ENCODE measurements at regions not wholly inside any gene's neighbourhood (a gene's known extent, or its start where the extent isn't known, plus 50 kb on each side); places are given as distances from the start of the nearest gene placed in this dataset.

DNA sequence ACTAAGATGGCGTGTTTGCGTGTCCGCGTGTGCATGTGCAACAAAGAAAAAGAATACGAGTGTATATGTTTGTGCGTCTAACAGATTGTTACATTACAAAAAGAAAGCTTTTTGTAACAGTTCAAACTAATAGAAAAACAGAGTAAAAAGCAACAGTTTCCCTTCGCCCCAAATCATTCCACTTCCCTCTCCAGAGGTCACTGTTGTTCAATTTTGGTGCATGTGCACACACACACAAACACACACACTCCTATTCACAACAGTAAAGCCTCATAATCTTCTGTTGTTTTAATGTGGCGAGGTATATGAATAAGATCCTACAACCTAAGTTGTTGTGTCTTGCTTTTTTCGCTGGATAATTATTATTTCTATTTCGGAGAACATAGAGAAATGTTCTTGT lies 357.3 kb upstream of the SLC8A1 start:
- TF ChIP-seq, protein P1, sequence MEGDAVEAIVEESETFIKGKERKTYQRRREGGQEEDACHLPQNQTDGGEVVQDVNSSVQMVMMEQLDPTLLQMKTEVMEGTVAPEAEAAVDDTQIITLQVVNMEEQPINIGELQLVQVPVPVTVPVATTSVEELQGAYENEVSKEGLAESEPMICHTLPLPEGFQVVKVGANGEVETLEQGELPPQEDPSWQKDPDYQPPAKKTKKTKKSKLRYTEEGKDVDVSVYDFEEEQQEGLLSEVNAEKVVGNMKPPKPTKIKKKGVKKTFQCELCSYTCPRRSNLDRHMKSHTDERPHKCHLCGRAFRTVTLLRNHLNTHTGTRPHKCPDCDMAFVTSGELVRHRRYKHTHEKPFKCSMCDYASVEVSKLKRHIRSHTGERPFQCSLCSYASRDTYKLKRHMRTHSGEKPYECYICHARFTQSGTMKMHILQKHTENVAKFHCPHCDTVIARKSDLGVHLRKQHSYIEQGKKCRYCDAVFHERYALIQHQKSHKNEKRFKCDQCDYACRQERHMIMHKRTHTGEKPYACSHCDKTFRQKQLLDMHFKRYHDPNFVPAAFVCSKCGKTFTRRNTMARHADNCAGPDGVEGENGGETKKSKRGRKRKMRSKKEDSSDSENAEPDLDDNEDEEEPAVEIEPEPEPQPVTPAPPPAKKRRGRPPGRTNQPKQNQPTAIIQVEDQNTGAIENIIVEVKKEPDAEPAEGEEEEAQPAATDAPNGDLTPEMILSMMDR (IDR thresholded peaks at IDR 0.05; ENCODE audit: extremely low read depth, missing control alignments), result no peak
- DNase-seq (ENCODE audit: low spot score), result no peak

DNA sequence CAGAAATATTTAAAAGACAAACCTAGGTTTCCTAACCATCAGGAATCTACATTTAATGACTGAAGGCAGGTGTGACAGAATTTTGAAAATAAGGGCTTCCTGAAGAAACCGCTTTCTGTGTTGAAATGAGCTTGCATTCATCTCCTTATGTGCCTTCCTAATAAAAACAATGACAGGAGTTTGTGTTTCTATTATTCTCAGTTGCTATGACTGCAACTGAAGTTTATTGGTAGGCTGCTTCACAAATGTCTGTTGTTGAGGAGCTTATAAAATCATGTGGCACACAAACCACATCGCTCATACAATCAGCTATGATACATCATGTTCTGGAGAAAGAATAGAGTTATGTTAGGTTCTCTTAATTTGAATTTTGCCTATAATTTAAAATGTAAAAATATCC lies 362.7 kb upstream of the SLC8A1 start:
- no peak for DNase-seq (ENCODE audit: low spot score)
- TF ChIP-seq, protein P1 (IDR thresholded peaks at IDR 0.05; ENCODE audit: extremely low read depth, missing control alignments), result no peak

DNA sequence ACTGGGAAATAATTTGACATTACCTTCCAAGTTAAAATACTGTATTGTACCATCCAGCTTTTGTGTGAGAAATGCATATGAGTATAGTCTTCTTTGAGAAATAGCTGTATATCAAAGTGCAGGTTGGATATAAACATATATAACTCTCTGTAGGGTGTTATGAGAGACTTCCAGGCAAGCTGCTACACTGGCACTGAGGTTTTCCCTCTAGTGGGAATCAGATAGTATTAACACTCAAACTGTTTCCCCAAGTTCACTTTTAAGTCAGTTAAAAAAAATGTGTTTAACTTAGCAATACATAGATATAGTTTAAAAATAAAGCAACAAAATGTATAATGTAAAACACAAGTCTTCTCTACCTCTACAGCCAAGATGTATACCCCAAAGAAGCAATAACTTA lies 368.4 kb upstream of the SLC8A1 start:
- DNase-seq (ENCODE audit: low spot score), result no peak
- TF ChIP-seq, protein P1 (IDR thresholded peaks at IDR 0.05; ENCODE audit: extremely low read depth, missing control alignments), result no peak

DNA sequence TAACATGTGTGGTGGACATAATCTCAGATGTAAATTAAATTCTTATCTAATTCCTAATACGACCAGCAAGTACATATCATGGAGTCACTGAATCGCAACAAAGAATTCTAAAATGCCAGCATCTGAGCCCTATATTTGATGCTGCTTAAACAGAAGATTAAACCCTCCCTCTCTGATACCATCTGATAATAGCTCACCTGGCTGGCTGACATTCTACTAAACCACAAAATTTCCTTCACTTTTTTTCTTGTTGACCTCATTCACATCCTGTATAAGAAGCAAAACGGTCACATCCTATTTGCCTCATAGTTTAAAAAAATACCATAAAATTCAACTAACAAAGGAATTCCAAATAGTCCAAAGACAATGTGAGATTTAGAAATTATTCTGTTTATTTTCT lies 371.6 kb upstream of the SLC8A1 start:
- DNase-seq (ENCODE audit: low spot score), result no peak
- TF ChIP-seq, protein P1 (IDR thresholded peaks at IDR 0.05; ENCODE audit: extremely low read depth, missing control alignments), result no peak

DNA sequence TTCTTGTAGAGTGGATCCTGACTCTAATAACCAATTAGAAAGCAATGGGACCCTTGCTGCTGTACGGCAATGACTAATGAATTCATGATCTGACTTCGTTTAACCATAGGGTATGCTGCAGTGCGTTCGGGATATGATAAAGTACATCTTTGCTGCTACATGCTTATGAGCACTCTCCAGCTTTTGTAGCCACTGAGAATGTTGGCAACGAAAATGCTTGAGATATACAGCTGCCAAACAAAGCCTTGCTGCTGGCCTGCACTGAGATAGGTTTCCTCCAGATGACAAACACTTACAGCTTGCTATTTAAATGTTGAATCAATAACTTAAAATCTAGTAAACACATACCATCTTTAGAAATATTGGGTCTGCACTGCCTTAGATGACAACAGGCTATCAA lies 372.4 kb upstream of the SLC8A1 start:
- DNase-seq (ENCODE audit: low spot score), result no peak
- TF ChIP-seq, protein P1 (IDR thresholded peaks at IDR 0.05; ENCODE audit: extremely low read depth, missing control alignments), result no peak

DNA sequence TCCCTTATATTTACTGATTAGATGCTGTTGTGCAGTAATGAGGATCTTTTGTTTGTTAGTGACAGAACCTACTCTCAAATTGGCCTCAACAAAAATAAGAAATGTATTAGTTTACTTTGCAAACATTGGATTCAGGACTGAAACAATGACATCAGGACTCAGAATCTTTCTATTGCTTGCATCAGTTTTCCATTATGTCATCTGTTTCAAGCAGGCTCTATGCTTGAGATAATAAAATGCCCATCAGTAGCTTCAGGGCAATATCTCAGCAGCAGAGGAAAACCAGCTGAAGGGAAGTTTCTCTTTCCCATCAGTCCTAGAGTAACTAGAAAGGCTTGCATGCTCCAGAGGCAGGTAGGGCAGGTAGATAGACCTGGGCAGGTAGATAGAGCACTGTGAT lies 375.5 kb upstream of the SLC8A1 start:
- DNase-seq (ENCODE audit: low spot score), result no peak
- TF ChIP-seq, protein P1 (IDR thresholded peaks at IDR 0.05; ENCODE audit: extremely low read depth, missing control alignments), result no peak

DNA sequence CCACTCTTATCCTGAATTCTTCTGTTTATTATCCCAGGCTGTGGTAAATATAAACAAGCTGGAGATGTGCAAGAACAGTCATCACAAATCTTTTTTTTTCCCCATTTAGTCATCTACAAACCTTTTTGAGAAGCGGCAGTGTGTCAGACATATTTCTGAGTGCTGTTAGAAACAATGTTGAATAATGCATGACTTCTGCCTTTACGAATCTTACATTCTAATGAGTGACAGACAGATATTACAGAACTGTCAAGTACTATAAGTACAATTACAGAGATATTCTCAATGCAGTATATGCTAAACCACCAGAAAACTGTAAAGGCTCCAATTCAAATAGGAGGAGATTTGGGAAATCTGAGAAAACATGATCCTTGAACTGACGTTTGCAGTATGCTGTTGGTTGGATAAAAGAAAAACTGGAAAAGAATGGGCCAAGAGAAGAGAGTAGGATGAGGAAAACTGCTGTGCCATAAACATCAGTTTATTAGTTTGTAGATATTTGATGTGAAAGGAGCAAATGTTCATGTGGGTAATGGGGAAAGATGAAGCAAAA lies 379.5 kb upstream of the SLC8A1 start:
- DNase-seq (ENCODE audit: low spot score), result no peak
- TF ChIP-seq, protein P1 (IDR thresholded peaks at IDR 0.05; ENCODE audit: extremely low read depth, missing control alignments), result no peak

Measured in GM20000 (cell line).